ENCODE measurements at regions not wholly inside any gene's neighbourhood (a gene's known extent, or its start where the extent isn't known, plus 50 kb on each side); places are given as distances from the start of the nearest gene placed in this dataset.
"Not testable (repeated sequence)": the region's sequence is repeated elsewhere in the genome, so short reads cannot be mapped to it uniquely, and the experiment has no call there.

DNA sequence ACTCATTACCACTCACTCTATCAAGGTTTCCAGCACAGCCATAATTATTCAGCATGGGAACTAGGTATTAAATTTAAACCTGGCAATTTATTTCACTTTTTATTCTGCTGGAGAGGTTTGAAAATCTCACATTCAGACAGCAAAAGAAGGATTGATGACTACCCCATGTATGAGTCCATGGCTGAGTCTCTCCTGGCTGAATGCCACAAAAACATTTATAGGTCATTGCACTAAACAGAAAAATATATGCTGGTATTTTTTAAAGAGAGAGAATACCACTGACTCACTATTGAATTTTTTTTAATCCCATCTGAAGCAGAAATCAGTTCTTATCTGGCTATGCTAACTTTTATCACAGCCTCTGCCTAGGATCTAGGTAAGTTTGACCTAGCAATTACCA is 336.3 kb downstream of the PPP1R3A start:
- DNase-seq: no peak

DNA sequence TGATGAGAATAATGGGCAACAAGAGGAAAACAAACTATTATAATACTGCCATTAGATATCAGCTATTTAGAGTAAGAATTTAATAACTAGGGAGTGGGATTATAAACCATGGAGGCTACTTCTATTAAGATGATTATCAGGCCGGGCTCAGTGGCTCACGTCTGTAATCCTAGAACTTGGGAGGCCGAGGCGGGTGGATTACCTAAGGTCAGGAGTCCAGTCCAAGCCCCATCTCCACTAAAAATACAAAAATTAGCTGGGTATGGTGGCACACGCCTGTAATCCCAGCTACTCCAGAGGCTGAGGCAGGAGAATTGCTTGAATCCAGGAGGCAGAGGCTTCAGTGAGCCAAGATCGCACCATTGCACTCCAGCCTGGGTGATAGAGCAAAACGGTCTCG is 355.6 kb downstream of the PPP1R3A start:
- not testable (repeated sequence) for DNase-seq

DNA sequence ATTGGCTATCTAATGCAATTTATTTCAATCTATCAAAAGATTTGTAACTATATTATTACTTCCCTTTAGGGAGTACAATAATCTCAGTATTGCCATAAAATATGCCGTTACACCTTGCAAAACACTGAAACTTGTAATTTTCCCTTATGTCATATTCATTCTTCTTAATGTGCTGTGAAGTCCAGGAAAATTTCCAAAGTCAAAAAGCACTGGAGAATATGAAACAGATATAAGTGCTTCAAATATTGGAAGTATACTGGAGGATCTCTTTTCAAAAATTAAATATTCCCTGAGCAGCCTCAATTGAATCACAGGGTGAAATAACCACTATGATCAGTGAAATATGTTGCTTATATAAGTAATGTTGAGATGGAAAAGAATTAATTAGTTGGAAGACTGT is 356.0 kb downstream of the PPP1R3A start:
- no peak for DNase-seq

DNA sequence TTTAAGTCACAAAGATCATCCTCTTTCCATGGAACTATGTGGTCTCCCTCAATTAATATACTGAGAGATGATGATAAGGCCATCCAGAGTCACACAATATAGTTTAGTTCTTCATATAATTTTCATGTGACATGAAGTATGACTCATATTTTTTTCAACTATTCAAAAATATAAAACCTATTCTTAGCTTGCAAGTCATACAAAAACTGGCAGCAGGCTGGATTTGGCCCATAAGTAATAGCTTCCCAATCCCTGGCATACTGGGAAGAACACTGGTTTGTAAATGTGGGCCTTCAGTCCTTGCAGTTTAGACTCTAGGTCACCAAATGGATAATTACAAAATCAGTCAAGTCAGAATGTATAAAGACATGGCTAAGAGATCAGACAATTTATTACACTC is 356.6 kb downstream of the PPP1R3A start:
- no peak for DNase-seq

DNA sequence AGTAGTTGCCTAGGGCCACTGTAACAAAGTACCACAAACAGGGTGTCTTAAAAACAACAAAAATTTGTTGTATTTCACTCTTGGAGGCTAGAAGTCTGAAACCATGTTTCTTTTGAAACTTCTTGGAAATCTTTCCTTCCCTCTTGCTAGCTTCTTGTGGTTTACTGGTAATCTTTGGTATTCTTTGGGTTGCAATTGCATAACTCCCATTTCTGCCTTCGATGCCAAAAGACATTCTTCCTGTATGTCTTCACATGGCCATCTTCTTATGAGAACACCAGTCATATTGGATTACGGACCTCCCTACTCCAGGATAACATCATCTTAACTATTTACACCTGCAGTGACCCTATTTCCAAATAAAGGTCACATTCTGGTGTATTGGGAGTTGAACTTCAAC is 357.4 kb downstream of the PPP1R3A start:
- no peak for DNase-seq

DNA sequence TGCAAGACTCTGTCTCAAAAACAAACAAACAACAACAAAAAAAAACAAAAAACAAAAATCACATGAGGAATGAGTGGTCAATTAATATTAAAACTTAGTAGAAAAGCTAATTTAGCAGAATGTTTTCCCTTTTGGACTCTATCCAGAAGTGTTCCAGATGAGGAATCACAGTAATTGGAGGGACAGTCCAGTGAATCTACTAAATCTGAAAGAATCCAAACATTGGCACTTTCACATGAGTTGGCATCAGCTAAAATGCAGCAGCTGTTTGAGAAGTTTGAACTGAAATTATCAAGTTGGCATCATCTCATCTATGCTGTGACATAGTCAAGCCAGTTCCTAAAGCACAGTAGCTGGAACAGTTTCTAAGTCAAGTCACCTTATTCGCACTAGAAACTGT is 367.8 kb downstream of the PPP1R3A start:
- no peak for DNase-seq

DNA sequence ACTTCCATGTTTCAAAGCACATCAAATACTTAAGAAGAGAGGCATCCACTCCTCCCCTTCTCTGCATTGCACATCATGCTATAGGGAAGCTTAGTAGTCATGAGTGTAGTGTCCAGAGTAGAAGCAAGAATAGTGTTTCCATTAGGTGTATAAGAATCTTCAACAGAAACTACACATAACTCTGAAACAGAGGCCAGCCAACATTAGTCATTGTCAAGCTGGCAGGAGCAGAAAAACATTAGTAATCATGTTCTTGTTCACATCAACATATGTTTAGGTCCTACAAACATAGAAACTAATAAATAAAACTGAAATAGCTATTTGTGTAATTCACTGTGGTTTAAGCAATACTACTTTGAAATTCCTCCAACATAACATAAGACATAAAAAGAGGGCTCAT is 370.2 kb downstream of the PPP1R3A start:
- DNase-seq: no peak

DNA sequence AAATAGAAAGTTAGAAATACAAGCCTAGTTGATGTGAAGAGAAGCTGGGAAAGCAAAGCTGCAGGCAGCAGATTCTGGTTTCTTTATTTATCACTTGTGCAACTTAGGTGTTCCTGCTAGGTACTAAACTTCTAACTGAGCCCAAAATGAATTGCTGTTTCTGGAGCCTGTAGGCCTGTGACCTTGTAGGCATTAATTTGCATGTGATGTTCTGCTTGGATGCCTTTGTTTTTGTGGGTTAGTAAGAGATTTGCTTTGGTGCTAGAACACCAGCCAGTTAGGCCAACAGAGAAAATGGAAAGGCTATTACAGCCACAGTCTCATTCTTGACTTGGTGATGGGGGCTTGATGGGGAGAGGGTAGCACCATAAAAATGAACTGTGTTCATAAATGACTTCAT is 370.7 kb downstream of the PPP1R3A start:
- DNase-seq: no peak

DNA sequence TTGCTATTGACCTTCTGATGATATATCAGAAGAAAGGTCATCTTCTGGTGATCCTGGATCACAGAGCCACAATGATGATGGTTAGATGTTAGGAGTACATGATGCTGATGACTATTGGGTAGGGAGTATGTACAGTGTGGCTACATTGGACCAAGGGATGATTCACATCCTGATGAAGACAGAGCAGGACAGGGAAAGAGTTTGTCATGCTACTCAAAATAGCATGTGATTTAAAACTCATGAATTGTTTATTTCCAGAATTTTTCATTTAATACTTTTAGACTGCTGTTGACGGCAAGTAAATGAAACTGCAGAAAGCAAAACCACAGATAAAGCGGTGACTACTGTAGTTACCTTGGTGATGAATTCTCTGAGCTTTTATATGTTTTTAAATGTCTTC is 397.3 kb downstream of the PPP1R3A start:
- no peak for DNase-seq

DNA sequence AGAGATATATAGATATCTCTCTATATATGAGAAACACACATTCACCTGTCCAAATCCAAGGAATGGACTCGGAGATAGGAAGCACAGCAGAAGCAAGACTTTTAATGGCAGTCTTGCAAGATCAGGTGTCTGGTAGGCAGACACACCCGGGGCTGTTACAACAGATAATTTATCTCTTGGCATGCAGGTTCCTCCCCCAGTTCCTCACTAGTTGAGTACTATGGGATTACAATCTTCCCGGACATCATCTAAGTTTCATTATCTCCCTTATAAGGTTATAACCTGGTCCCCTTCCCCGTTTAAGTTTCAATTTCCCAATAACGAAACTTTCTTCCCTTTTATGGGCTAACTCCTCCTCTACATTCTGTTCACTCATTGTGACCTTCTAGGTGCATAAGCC is 399.3 kb downstream of the PPP1R3A start:
- no peak for DNase-seq

DNA sequence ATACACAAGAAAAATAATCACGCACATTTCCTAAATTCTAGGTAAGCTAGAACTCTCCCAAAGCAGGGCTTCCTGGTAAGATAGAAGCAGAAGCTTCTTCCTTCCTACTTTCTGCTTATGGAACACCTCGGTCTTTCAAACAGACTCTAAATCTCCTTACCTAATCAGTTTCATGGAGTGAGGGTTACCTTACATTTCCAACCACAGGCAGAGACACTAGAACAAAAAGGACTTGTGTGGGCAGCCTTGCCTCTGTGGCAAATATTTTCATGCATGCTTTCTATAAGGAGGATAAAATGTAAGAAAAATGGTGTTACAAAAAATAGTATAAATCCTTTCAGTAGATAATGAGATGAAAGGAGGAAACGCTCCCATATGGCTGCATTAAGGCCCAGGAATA is 386.3 kb upstream of the SMIM30 start:
- no peak for DNase-seq

DNA sequence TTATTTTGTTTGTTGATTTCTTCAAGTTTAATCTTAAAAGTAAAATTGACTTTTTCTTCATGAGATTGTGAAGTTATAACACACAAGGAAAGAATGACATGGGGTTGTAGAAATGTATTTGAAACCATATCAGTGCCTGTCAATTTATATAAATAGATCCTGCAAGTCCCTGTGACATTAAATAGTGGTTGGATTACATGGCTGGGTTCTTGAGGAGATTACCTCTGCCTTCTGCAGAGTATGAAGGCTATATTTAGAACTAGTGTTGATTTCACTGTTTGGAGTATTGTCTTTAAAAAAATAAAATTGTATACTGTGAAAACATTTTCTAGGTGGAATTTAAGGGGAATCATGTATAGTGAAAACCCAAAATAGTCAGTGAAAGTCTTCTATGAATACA is 385.8 kb upstream of the SMIM30 start:
- no peak for DNase-seq

DNA sequence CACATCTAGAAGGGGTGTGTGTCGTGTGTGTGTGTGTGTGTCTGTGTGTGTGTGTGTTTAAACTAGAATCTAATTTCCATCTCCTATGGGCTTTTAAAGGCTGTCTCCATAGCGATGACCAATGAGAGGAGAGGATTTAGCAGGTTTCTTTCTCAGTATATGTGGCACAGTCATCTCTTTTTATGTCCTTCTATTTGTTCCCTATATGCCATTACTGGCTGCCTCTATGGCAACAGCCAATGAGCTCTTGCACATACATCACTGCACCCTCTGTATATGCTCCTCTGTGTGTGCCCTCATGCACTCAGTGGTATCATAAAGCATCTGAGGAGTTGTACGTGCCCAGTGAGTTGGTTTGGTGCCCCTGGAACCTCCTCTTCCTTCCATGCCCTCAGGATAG is 378.2 kb upstream of the SMIM30 start:
- DNase-seq: not testable (repeated sequence)

DNA sequence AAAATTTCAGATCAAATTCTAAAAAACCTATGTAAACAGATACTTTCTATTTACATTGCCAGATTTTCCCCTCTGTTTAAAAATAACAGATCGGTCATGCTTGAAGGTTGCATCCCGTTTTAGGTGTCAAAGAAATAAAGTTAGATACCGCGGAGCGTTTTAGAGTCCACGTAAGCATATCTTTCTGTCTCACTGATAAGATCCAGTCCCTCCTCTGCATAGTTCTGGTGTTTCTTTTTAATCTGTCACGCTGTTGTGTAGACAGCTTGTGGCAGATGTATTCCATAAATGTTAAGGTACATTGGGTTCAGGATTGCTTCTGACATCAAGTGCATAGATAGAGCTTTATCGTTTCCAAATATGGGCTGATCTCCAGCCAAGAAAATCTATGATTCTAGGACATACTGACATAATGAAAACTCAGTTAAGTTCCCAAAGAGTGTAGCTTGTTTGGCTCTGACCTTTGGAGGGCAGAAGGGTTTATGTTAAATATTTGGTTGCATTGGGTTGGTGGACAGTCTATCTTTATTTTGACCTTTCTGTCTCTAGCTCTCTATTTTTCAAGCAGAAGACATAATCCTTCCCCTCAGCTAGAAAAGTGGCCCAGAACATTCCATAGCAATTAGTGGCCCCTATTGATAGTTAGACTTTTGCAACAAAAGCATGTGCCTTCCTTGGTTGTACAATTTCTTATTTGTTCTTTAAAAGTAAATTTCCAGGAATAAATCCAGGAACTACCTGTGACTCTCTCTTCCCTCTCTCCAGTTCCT is 376.6 kb upstream of the SMIM30 start:
- not testable (repeated sequence) for DNase-seq

DNA sequence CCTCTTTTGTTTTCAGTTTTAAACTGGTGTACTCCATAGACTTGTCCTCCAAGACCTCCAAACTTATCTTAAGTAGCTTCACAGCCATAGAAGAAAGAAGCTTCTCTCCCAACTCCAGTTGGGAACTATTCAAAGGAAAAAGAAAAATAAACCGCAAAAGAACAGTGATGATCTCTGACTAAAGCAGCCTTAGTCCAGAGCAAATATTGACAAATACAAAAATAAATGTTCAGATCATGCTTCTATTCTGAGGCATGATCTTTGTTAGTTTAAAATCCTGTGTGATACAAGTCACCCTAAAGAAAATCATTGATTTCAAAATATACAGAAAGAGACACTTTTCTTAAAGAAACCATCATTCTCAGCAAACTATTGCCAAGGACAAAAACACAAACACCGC is 373.0 kb upstream of the SMIM30 start:
- no peak for DNase-seq

DNA sequence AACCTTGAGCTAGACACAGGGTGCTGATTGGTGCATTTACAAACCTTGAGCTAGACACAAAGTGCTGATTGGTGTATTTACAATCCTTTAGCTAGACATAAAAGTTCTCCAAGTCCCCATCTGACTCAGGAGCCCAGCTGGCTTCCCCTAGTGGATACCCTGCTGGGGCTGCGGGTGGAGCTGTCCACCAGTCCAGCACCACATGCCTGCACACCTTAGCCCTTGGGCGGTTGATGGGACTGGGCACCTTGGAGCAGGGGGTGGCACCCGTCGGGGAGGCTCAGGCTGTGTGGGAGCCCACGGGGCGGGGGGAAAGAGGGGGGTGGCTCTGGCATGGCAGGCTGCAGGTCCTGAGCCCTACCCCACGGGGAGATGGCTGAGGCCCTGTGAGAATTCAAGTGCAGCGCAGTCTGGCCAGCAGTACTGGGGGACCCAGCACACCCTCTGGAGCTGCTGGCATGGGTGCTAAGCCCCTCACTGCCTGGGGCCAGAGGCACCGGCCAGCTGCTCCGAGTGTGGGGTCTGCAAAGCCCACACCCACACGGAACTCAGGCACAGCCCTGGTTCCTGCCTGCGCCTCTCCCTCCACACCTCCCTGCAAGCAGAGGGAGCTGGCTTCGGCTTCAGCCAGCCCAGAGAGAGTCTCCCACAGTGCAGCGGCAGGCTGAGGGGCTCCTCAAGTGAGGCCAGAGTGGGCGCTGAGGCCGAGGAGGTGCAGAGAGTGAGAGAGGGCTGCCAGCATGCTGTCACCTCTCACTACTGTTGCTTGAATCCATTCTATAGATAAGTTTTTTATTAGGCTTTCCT is 369.8 kb upstream of the SMIM30 start:
- DNase-seq: no peak

DNA sequence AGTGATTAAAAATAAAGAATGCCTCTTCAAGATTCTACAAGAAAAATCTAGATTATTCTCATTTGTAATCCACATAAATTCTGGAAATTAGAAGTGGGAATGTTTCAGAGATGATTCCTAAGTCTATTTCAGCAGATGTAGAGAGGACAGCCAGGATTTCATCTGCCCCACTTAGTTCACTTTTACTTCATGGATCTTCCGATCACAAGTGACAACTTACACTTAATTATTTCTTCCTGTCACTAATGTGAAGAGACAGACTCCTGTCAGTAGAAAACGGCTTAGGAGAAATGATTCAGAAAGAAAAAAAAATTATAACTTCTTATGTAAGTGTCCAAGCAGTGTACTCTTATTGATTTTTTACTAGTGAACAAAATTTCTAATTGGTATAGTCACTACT is 368.2 kb upstream of the SMIM30 start:
- DNase-seq: no peak

DNA sequence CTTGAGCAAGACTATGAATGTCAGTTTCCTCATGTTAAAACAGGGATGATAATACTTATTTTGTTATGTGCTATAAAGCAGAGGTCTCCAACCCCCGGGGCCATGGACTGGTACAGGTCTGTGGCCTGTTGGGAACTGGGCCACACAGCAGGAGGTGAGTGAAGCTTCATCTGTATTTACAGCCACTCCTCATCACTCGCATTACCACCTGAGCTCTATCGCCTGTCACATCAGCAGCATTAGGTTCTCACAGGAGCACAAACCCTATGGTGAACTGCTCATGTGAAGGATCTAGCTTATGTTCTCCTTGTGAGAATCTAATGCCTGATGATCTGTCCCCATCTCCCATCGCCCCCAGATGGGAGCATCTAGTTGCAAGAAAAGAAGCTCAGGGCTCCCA is 365.3 kb upstream of the SMIM30 start:
- DNase-seq: no peak

DNA sequence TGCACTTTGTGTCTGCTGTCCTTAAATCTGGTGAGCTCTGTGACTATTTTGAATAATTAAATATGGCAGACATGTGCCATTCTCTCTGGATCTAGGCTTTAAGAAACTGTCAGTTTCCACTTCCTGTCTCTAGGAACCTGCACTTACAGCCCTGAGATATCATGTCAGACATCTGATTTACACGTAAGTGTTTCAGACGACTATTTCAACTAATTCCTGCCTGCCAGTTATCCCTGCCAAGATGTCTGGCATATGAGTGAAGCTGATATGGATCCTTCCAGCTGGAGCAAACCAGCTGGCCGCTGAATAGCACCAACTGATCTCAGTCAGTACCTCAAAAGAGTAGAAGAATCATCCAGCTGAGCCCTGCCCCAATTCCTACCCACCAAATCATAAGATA is 362.2 kb upstream of the SMIM30 start:
- DNase-seq: no peak

DNA sequence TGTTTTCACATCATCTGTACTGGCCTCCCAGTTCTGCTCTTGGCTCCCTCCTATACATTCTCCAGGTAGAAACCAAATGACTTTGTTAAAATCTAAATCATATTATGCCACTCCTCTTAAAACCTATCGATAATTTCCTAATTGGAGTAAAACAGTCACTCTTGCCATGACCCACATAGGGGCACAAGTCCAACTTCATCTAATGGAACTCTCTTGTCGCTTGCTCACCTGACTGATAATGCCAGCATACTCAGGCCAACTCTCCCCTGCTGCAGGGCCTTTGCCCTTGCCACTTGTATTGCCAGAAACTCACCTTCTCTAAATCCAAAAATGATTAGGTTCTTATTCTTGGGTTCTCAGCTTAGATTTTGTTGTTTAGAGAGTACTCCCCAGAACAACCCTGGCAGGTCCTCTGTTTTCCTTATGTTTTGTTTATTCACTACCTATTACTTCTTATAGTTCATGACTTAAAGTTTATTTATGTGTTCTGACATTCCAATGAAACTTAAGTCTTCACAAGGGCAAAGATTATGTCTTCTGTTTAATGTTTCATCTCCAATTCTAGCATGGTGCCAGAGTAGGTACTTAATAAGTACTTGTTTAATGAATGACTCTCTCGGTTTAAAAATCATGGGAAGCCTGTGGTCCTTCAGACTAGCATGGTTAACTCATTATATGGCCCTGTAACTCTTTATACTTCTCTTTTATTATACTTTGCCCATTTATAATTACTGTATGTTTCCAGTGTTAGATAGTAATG is 345.9 kb upstream of the SMIM30 start:
- DNase-seq: no peak

DNA sequence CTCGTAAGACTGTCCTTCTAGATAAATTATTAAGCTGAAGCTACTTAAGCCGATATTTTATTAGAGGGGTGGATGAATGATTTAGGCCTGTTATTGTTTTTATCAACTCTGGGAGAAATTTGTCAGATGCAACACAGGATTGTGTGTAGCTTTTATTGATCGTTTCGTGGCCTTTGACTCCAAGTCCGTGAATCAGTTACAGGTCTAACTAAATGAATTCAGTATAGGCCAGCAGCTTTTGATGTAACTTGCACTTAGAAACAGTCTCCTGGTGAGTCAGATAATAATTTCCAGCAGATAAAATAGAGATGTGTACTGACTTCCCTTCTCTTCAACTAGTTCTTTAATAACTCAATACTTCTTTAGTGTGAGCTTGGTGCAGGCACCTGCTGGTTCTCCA is 341.7 kb upstream of the SMIM30 start:
- no peak for DNase-seq

DNA sequence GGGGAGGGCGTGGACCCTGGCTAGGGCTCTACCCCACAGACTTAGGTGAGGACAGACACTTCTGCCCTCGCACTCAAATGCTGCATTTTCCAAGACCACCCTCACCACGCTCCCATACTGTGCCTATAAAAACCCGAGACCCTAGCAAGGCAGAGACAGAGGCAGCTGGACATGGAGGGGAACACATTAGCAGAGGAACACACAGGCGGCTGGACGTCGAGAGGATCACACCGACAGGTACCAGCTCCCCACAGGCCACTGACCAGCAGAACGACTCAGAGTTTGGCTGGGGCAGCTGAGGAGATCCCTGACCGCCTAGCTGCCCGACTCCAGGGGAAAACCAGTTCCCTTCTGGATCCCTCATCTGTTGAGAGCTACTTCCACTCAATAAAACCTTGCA is 338.2 kb upstream of the SMIM30 start:
- DNase-seq: no peak

DNA sequence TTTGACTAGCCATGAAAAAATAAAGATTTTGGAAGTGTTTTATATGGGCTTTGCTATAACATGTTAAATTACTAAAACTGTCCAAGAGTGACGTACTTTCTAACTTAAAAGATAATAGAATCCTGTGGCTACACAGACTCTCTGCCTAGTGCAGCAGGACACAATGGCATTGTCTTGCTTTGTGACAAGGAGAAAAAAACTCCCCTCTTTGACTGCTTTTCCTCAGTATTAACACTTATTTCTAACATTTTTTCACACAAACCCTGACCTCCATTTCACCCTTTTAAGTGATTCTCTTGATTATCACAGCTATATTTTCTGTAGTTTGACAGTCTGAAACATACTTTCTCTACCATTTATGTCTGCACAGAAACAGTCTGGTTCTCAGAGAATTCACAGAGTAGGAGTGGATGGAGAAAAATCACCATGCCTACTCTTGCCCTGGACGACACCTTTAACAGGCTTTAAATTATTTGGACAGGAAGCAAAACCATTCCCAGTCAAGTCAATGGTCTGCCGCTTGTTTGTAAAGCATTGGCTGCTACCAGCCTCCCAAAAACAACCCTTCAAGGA is 336.3 kb upstream of the SMIM30 start:
- DNase-seq: no peak

DNA sequence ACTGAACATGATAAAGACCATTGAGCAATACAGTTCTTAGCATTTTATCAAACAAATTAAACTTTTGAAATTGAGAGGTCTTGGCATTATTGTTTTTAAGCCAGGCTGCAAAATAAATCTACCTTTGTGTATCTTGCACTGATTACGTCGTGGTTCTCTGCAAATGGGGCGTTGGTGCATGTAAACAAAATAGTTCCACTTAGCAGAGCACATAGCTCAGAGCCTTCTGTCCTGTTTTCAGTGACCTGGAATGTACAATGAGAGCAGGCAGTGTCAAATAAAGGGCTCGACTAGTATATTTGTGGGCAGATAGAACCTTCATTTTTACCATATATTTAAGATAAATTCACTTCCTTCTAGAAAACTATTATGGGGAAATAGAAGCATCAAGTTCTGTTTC is 333.9 kb upstream of the SMIM30 start:
- DNase-seq: no peak
